HG03066 (cell line): ENCODE measurements at regions not wholly inside any gene's neighbourhood (a gene's known extent, or its start where the extent isn't known, plus 50 kb on each side); places are given as distances from the start of the nearest gene placed in this dataset.

Experiments
- ATAC-seq: cut with Tn5 transposase; IDR thresholded peaks from one replicate; pipeline ENCODE4 v1.9.1; 2021; ENCODE audit warnings: low read depth; ENCODE audit not compliant: unreplicated experiment

GRCh38 chr13:60944863-60945262 is 470.8 kb downstream of the PCDH20 start:
- no peak for ATAC-seq

GRCh38 chr13:60944016-60944415 is 471.6 kb downstream of the PCDH20 start:
- no peak for ATAC-seq

GRCh38 chr13:60936281-60936680 is 479.4 kb downstream of the PCDH20 start:
- no peak for ATAC-seq

- ATAC-seq: no peak
Measured at GRCh38 chr13:60933638-60934037, 482.0 kb downstream of the PCDH20 start.

GRCh38 chr13:60931858-60932546 is 483.6 kb downstream of the PCDH20 start:
- no peak for ATAC-seq

GRCh38 chr13:60925686-60926085 is 490.0 kb downstream of the PCDH20 start:
- ATAC-seq: no peak

- no peak for ATAC-seq
Measured at GRCh38 chr13:60924856-60925255, 490.8 kb downstream of the PCDH20 start.

GRCh38 chr13:60922576-60923231 is 492.9 kb downstream of the PCDH20 start:
- ATAC-seq: no peak

GRCh38 chr13:60893801-60894200 is 496.8 kb downstream of the TDRD3 start:
- no peak for ATAC-seq

- ATAC-seq: no peak
Measured at GRCh38 chr13:60887711-60888110, 490.7 kb downstream of the TDRD3 start.

GRCh38 chr13:60881507-60881906 is 484.5 kb downstream of the TDRD3 start:
- no peak for ATAC-seq

- ATAC-seq: no peak
Measured at GRCh38 chr13:60873116-60873515, 476.1 kb downstream of the TDRD3 start.

GRCh38 chr13:60869941-60870613 is 473.1 kb downstream of the TDRD3 start:
- no peak for ATAC-seq

- no peak for ATAC-seq
Measured at GRCh38 chr13:60869225-60869624, 472.2 kb downstream of the TDRD3 start.

GRCh38 chr13:60862036-60862435 is 465.0 kb downstream of the TDRD3 start:
- no peak for ATAC-seq

GRCh38 chr13:60857698-60858097 is 460.7 kb downstream of the TDRD3 start:
- no peak for ATAC-seq

GRCh38 chr13:60852886-60853285 is 455.9 kb downstream of the TDRD3 start:
- no peak for ATAC-seq

GRCh38 chr13:60851378-60851777 is 454.4 kb downstream of the TDRD3 start:
- no peak for ATAC-seq

- ATAC-seq: no peak
Measured at GRCh38 chr13:60850526-60850925, 453.5 kb downstream of the TDRD3 start.

GRCh38 chr13:60838581-60838980 is 441.6 kb downstream of the TDRD3 start:
- ATAC-seq: no peak

GRCh38 chr13:60837806-60838205 is 440.8 kb downstream of the TDRD3 start:
- ATAC-seq: no peak

GRCh38 chr13:60836821-60837220 is 439.8 kb downstream of the TDRD3 start:
- ATAC-seq: no peak
